IPS-NIHi7 (cell line): ENCODE measurements at regions not wholly inside any gene's neighbourhood (a gene's known extent, or its start where the extent isn't known, plus 50 kb on each side); places are given as distances from the start of the nearest gene placed in this dataset.
A peak's percentile ranks its signal among the peaks of the same experiment; 100 is the strongest.
"Not testable (repeated sequence)": the region's sequence is repeated elsewhere in the genome, so short reads cannot be mapped to it uniquely, and the experiment has no call there.

Experiments
- DNase-seq: peaks from one replicate; pipeline ENCODE4 v3.0.0; 2012; ENCODE audit warnings: mixed read lengths; ENCODE audit errors: extremely low spot score

- no peak for DNase-seq
Measured at GRCh38 chr10:22824984-22825383, 102.9 kb upstream of the ARMC3 start.

GRCh38 chr10:22824520-22824919, 103.3 kb upstream of the ARMC3 start:
- DNase-seq = no peak

- DNase-seq = no peak
Measured at GRCh38 chr10:22823109-22823508, 104.7 kb upstream of the ARMC3 start.

- not testable (repeated sequence) for DNase-seq
Measured at GRCh38 chr10:22821921-22822320, 105.9 kb upstream of the ARMC3 start.

DNA sequence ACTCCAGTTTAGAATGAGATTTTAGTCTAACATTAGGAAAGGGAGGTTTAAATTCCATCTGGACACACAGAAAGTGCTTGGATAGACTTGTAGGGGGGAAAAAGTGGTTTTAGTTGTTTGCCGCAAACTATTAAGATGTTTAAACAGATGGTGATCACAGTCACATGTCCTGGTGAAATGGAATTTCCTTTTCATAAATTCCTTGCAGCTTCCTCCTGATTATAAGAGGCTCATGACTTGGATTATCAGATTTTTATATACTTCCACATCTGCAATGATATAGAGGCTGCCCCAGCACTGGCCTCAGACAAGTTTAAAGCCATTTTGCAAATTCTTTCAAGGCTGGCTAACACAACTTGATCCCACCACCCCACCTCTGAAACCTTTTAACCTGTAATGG, 106.4 kb upstream of the ARMC3 start:
- no peak for DNase-seq

DNA sequence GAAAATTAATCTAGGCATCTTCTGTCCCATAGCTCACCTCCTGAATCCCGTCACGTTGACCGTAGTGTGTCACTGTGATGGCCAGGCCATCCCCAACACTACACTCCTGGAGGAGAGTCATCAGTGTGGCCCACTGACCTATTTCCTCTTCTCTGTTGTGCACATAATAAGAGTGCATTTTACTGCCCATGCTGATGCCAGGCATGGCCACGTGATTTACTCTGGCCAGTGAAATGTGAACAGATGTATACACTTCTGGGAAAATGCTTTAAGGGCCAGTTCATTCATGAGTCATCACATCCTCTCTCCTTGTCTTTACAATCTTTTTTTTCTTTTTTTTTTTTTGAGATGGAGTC, 101.9 kb upstream of the PIP4K2A start:
- no peak for DNase-seq

DNA sequence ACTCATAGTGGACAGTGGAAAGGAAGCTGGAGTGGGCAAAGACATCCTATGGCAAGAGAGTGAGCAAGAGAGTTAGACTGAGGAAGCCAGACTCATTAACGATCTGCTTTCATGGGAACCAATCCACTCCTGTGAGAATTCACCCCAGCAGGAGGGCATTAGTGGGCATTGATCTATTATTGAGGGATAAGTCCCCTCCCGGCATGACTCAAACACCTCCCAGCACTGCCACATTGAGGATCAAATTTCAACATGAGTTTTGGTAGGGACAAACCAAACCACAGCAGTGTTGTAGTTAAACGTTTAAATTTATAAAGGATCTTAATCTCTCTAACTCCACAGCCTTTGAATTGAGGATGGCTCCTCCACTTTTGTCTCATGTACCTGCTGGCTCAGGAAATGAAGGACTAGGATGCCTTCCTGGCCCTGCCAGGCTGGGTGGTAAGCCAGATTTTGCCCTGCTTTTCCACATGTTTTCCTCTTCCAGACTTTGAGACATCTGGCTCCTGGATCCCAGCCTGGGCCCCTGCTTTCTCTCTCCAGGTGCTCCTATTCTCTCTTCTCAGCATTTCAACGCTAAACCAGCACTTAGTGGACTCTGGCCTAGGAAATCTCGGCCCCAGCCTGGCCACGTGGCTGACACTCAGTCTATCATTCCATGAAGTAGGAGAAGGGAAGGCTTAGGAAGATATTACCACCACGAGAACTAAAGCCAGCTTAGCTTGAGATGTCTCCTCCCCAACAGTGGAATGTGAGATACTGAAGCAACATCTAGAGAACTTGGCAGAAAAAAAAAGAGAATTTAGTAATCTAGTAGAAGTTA, 96.5 kb upstream of the PIP4K2A start:
- DNase-seq = peak; percentile 49

GRCh38 chr10:22807238-22807637, 92.9 kb upstream of the PIP4K2A start:
- DNase-seq = no peak

- DNase-seq = no peak
Measured at GRCh38 chr10:22805304-22805703, 90.9 kb upstream of the PIP4K2A start.

GRCh38 chr10:22803261-22803885, 89.0 kb upstream of the PIP4K2A start:
- DNase-seq = no peak

- no peak for DNase-seq
Measured at GRCh38 chr10:22801785-22802184, 87.4 kb upstream of the PIP4K2A start.

- DNase-seq = not testable (repeated sequence)
Measured at GRCh38 chr10:22797796-22798195, 83.4 kb upstream of the PIP4K2A start.

GRCh38 chr10:22795546-22795945, 81.2 kb upstream of the PIP4K2A start:
- no peak for DNase-seq

DNA sequence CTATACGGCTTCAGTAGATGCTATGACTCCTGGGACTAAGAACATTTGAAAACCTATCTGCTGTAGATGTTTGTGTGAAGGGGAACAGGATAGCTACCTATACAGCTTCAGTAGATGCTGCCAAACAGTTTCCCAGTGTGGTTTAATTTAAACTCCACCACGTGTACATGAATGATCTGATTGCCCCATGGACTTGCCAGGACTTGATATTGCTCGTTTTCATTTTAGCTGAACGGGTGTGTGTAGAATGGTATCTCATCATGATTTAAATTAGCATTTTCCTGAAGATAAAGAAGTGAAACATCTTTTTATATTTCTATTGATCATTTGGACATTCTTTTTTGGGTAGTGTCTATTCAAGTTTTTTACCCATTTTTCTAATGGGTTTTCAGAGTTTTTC, 77.8 kb upstream of the PIP4K2A start:
- no peak for DNase-seq

- DNase-seq = no peak
Measured at GRCh38 chr10:22791665-22792064, 77.3 kb upstream of the PIP4K2A start.

GRCh38 chr10:22784668-22785067, 70.3 kb upstream of the PIP4K2A start:
- DNase-seq = no peak

- no peak for DNase-seq
Measured at GRCh38 chr10:22783807-22784206, 69.4 kb upstream of the PIP4K2A start.

DNA sequence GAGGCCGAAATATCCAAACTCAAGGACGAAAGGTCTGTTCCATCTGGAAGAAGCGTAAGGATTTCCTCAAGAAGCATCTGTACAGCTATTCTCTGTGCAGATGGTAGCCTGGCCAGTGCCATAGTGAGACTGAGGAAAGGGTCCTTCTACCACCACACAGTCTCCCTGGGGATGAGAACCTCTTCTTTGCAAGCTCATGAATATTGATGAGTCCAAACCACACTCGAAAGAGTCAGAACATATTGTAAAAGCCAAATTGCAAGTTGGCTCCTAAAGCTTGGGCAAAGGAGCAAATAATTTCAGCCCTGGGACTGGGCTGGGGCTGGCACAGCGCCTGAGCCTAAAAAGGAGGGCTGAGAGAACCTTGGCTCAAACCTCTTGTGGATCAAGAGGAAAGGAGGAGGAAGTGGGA, 66.1 kb upstream of the PIP4K2A start:
- DNase-seq = no peak

- DNase-seq = no peak
Measured at GRCh38 chr10:22779331-22780019, 65.1 kb upstream of the PIP4K2A start.

GRCh38 chr10:22774102-22774501, 59.7 kb upstream of the PIP4K2A start:
- no peak for DNase-seq

DNA sequence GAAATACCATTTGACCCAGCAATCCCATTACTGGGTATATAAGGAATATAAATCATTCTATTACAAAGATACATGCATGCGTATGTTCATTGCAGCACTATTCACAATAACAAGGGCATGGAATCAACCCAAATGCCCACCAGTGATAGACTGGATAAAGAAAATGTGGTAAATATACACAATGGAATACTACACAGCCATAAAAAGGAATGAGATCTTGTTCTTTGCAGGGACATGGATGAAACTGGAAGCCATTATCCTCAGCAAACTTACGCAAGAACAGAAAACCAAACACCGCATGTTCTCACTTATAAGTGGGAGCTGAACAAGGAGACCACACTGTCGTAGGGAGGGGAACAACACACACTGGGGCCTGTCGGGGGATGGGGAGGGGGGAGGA, 57.3 kb upstream of the PIP4K2A start:
- DNase-seq = not testable (repeated sequence)

GRCh38 chr10:22770270-22770669, 55.9 kb upstream of the PIP4K2A start:
- DNase-seq = no peak

DNA sequence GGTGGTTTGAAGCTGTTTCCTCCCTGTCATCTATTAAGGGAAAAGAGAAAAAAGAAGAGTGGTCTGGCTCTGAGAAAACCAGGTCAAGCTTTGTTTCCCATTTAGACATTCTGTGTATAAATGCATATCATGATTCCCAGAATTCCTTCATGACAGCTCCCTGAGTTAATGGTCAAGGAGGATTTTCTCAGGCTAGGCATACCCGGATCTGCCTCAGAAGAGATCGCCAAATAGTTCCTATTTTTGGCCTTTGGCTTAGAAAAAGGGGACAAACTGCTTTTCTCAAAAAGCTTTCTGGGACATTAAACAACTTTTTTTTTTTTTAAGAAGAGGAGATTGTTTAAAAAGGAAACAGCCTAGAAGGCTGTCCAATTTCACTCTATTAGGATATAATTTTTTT, 53.5 kb upstream of the PIP4K2A start:
- DNase-seq = no peak
